Middle frontal gyrus (tissue), 1 donor: ENCODE measurements at regions not wholly inside any gene's neighbourhood (a gene's known extent, or its start where the extent isn't known, plus 50 kb on each side); places are given as distances from the start of the nearest gene placed in this dataset.
"Not testable (repeated sequence)": the region's sequence is repeated elsewhere in the genome, so short reads cannot be mapped to it uniquely, and the experiment has no call there.

Source experiments
- DNase-seq: peaks from one replicate; pipeline ENCODE4 v3.0.0-alpha.2; 2015; ENCODE audit warnings: low spot score; ENCODE audit errors: extremely low spot score

DNA sequence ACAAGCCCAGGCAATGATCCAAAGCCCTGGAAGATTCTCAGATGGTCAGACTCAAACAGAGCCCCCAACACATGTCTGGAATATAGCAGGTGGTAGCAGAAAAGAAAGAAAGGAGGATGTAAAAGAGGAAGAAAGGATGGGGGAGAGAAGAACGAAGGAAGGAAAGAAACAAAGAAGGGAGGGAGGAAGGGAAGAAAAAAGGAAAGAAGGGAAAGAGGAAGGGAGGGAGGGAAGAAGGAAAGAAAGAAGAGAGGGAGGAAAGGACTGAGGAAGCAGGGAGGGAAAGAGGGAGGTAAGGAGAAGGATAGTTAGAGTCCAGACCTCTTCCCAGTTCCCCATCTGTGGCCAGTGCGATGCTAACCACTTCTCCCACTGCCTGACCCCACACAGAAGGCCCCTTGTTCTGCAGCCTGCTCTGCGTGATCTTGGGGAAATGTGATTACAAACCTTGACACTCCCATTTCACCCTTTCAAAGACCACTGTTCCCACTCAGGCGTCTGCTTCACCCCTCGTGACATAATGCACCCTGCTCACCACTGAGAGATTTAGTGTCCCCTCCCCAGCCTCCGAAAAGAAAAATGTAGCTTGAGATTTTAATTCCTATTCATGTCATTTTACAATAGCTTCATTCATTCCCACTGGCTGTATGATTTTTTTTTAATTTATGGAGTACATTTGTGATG lies 357.9 kb downstream of the BCL11B start:
- DNase-seq: no peak

DNA sequence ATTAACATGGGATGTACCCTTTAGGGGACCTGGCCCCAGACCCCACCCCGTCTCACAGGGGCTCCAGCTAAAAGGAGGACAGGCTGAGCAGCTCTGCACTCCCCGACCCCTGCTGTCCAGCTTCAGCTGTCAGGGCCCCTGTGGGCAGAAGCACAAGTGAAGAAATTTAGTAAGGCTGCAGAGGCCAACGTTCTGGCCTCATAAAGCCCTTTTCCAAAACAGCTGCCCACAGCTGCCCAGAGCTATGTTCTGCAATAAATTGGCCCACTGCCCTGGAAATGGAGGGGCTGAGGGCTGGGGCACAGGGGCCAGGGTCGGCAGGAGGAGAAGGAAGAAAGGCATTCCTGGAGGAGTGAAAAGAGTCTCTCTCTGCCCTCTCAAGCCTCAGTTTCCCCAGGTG lies 357.1 kb downstream of the BCL11B start:
- DNase-seq: no peak

DNA sequence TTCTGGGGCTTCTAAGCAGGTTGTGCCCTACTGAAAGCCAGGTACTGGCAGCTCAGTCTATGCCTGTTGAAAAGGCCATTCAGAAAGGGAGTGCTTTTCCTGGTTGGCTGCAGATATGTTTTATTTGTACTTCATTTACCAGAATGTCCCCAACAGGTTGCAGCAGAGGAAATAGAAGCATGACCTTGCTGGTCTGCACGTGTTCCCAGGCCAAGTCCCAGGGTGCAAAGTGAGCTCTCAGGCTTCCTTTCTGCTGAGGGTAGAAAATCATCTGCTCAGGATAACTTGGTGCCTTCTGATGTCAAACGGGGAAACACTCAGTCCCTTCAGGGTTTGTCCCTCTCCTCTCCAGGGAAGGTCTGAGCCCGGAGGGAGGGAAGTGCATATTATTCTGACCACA lies 356.4 kb downstream of the BCL11B start:
- no peak for DNase-seq

DNA sequence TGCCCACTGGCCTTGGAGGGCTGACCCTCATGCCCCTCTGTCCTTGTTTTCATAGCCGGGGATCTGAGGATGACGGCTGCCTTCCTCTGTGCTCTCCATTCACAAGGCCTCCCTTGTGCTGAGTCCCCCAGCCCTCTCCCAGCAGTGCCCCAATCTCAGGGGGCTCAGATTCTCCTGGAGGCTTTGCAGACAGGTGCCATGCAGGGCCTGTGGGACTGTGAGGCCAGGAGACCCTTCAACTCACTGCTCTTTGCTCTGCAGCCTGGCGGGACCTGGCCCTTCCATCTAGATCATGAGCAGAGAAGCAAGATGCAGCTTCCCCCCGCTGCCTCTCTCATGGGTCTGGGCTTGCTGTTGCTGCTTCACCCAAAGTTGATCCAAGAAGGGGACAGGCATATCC lies 356.0 kb downstream of the BCL11B start:
- no peak for DNase-seq

DNA sequence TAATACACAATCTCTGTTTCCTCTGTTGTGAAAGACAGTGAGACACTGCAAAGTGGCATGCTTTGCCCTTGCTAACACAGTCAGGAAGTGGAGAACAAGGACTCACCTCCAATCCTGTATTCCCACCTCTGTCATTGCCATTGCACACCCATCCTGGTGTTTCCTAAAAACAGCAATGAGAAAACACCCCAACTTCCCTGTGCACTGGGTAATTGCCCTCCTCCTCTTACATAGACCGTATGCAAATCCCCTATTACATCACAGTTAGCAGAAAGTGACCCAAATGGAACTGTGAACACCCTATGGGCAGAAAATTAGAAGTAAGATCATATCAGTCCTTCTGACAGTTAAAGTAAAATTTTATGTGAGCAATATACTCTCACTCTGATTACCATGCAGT lies 355.5 kb downstream of the BCL11B start:
- no peak for DNase-seq

DNA sequence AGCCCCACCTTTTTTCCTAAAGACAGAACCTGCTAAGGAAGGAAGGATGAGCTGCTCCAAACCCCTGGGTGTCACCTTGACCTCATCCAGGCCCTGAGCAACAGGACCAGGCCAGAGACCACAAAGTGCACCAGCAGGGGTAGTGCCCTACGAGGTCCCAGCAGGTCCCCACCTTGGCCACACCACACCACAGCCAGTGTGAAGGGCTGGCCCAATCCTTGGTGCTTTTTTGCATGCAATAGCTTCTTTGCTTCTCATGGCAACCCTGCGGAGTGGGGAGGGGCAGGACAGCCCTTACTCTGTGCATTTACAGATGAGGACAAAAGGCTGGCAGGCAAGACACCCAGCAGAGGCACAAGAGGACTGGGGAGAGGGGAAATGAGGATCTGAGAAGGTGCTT lies 352.6 kb downstream of the BCL11B start:
- no peak for DNase-seq

DNA sequence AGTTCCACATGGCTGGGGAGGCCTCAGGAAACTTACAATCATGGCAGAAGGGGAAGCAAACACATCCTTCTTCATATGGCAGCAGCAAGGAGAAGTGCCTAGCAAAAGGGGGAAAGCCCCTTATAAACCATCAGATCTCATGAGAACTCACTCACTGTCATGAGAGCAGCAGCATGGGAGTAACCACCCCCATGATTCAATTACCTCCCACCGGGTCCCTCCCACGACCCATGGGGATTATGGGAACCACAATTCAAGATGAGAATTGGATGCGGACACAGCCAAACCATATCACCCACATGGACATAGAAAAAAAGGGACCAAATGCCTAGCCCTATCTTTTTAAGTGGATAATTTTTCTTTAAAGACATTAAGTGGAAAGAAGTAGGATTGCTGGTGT lies 350.7 kb downstream of the BCL11B start:
- not testable (repeated sequence) for DNase-seq

DNA sequence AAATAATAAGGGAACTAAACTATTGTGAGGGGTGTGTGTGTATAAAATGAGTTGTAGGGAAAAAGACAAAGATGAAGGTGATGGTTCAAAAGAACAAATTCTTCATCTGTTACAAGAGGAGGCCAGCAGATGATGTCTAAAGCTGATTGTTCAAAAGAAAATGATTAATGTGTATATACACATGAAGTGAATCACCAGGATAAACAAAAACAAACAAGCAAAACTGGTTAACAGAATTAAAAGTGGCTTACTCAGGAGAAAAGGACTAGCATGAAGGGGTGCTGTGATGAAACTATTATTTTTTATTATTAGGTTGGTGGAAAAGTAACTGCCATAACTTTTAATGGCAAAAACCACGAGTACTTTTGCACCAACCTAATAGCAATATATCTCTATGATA lies 348.4 kb downstream of the BCL11B start:
- DNase-seq: no peak

DNA sequence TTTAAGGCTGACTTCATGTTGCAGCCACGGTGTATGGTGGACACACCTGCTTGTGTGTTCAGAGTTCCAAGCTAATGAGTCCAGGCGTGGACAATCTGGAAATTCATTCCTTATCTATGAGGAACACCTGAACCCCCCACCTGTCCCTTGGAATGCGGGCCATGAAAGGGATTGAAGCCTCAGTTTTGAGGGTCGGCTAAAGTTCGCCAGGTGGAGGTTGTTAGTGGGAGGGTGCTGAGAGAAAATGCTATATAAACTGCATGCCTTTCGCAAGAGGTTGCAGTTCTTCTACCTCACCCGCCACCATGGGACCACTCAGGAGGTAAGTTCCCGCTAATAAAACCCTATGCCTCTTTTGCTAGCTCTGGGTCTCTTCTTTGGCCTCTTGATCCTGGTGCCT lies 348.0 kb downstream of the BCL11B start:
- no peak for DNase-seq

DNA sequence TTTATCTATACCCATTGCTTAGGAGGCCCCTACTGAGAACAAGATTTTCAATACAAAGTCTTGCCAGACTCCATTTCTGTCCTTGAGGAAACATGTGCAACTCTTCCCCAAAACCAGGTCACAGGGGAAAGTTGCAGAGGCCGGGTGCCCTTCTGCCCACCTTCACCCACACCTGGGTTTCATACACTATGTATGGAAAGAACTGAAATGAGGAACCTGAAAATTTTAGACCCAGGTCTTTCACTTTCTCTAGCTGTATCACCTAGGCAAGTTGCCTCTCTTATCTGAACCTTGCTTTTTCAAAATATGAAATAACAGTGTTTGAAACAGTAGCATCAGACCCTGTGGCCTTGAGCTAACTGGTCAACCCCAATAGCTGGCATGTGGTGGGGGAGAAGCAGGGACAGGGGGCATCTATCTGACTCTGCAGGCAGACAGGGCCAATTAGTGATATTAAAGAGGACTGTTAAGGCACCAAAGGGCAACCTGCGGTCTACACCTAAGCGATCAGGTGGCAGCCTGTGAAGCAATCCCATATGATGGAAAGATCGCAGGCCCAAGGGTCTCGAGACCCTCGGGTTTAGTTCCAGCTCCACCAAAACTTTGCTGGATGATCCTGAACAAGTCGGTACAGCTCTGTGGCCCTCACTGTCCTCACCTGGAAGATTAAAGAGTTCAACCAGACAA lies 346.5 kb downstream of the BCL11B start:
- DNase-seq: no peak

DNA sequence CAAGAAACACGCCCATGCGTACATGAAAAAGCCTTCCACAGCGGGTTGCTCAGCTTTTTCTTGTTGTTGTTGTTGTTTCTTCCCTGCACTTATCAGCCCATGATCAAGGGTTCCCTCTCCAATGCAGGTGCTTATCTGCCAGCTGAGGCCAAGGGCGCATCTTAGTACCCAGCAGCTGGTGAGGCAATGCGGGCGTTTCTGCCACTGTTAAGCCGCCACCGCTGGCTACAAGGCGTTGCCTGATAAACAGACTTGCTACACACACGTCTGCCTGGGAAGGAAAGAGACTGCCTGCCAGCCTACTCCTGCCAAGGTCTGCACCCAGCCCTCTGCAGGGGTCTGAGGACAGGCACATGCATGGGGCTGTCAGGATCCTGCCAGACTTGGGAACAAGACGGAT lies 345.9 kb downstream of the BCL11B start:
- no peak for DNase-seq

DNA sequence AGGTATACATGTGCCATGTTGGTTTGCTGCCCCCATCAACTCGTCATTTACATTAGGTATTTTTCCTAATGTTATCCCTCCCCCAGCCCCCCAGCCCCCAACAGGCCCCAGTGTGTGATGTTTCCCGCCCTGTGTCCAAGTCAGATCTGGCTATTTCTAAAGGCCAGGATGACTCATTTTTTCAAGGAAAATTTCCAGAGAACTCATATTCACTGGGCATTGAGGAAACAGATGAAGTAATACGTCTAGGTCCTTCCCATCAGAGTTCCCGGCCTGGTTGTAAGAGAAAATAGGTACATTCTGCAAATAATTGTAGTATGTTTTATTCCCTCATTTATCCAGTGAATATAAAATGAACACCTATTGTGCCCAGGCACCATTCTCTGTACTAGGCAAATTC lies 345.2 kb downstream of the BCL11B start:
- DNase-seq: no peak

DNA sequence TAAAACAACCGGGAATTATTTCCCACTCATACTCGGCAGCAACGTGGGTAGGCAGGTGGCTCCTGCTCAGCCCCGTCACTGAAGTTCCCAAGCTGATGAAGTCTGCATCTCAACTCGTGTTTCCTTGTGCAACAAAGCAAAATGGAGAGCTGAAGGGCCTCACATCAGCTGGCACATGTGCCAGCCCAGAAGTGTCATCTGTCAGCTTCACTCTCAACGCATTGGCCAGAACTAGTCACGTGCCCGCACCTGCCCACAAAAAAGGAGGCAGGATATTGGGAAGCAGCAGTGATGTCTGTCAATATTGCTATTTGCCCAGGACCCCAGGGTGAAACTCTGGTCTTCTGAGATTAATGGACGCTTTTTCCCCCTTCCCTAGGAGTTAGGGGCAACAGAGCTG lies 344.0 kb downstream of the BCL11B start:
- no peak for DNase-seq

DNA sequence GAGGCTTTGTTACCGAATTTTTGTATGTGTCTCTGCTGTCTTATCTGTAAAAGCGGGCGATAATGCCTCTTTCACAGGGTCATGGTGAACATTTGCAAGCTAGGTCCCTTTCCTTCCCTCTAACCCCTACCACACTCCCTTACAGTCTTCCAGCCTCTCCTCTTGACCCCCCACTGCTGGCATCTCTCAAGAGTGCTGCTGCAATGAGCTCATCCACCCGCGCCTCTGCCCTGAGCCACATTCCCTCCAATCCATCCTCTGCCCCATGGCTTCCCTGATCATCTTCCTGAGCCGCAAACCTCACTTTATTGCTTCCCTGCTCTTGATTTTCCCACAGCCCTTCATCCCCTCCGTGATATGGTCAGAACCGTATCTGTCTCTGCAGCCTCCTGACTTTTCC lies 343.6 kb downstream of the BCL11B start:
- DNase-seq: no peak

DNA sequence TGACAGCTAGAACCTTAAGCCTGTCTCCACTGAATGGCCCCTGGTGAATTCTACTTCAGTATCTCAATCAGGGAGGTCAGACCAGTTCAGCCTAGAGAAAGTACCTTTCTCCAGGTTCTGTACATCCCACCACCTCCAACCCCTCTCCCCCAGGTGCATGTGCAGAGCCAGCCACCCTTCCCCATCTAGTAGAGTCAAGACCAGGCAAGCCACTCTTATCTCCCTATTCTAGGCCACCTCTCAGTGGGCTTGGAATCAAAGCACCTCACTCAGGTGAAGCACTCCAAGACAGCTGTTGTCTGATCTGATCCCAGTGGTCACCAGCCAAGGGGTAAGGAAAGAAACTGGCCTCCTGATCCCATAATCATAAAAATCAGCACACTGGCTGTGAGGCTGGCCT lies 340.9 kb downstream of the BCL11B start:
- DNase-seq: no peak

DNA sequence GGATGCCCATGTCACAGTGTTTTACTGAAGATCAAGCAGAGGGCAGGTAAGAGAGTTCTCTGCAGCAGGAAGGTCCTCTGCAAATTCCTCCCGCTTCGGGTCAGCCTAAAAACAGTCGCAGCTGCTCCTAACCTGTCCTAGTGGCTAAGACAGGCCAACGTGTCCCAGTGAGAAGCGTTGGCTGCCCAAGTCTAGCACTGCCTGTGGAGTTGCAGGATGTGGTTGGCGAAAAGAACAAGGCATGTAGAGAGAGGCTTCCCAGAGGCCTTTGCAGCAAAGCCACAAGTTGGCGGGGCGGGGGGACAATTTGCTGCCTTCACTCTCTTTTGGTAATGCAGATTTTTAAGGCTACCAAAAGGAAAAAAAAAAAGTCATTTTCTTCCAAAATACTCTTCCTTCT lies 340.1 kb downstream of the BCL11B start:
- DNase-seq: no peak

DNA sequence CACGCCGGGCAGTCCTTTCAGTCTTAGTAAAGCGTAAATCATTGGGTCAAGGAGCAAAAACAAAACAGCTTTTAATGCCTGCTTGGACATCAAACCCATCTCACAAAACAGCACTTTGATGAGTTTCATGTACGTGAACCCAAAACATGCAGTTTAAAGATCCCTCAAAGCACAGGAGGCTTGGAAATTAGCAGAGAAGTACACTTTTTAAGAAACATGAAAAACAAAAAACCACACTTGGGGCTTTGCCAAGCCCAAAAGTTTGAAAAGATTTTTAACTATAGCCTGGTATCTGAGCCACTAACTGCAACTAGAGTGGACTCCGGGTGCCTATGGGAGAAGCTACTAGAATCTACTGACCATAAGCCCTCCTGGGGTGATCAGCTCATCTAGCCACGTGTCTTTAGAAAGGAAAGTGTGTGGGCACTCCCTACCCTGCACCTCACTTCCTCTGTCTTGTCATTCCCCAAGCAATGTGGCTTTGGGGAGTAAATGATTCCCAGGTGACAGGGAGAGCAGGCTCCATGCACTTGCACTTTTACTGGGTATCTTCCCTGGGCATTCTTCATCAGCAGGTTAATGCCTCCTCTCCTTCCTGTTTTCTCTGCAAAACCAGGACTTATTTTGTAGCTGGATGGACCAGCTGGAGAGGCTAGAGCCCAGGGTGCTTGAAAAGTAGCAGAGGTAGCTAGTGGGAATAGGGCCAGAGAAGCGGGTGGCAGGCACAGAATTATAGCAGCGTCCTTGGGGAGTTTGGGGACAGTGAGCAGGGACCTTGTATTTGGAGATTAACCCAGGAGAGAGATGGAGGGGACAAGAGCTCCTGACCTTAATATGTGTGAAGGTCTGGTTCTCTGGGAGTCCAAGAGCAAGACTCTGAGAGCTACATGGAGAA lies 339.3 kb downstream of the BCL11B start:
- no peak for DNase-seq

DNA sequence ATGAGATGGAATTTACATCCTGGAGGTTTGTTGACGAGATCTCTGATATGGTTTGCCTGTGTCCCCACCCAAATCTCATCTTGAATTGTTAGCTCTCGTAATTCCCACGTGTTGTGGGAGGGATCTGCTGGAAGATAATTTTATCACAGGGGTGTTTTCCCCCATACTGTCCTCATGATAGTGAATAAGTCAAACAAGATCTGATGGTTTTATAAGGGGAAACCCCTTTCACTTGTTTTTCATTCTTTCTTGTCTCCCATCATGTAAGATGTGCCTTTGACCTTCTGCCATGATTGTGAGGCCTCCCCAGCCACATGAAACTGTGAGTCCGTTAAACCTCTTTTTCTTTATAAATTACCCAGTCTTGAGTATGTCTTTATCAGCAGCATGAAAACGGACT lies 337.4 kb downstream of the BCL11B start:
- not testable (repeated sequence) for DNase-seq

DNA sequence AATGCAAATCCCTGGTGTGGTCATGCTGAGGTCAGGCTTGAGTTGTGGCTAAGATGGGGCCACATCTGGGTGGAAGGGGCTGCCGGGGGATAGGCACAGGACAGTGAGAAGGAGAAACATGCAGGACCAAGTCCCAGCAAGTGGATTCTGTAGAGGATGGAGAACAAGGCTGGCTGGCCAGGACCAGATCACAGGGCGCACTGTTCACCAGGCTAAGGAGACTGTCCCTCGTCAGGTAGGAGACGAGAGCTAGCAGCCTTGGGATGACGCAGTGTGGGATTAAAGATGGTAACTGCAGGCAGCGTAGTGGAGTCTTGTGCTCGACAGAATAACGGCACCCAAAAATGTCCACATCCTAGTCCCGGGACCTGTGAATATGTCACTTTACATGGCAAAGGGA lies 336.1 kb downstream of the BCL11B start:
- no peak for DNase-seq

DNA sequence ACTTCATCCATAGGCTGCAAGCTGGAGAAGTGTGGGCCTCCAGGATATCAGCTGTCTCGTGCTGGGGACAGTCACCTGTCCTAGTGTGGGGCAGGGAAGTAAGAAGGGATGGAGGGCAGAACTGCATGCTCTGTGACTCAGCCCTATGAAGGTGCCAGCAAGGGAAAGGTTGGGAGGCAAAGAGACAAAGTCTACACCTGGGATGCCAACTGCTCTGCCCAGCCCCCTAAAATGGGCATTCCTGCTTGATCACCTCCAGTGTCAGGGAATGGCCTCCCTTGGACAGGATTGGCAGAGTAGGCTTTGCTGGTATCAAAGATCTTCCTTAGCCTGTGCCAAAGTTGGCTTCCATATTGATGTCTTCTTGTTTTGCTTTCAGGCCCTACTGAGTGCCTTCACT lies 335.0 kb downstream of the BCL11B start:
- DNase-seq: no peak

DNA sequence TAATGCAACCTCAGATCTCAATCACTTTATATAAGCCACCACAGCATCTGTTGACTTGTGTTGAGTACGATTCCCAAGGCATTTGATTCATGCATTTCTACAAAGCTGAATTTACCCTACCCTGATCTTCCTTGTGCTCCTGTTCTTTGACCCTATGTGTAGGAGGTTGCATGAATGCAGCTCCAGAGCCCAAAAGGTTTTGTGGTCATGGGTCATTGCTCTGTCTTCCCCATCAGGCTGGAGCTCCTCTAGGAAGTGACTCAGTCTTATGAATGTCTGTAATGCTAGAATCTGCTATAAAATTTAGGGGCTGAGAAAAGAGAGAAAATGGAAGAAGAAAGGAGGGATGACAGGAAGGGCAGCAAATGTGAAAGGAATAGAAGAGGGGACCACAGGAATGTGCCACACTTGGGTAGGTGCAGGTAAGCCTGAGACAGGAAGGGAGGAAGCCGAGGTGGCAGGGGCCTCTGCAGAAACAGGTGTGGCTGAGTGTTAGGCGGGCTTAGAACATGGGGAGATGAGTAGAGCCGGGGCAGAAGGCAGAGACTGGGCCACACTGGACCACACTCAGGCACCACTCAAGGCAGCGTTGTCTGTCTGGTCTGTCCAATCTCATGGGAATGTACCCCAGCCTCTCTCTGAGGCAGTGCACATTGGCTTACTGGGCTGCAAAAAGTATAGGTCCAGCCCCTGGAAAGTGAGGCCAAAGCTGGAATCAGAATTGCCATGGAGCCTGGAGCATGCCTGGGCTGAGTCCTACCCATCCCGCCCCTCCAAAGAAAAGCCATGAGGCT lies 334.1 kb downstream of the BCL11B start:
- no peak for DNase-seq
